ENCODE measurements at regions not wholly inside any gene's neighbourhood (a gene's known extent, or its start where the extent isn't known, plus 50 kb on each side); places are given as distances from the start of the nearest gene placed in this dataset.

GRCh38 chr5:75769338-75769737 is 52.1 kb upstream of the POC5 start (continued):
- TF ChIP-seq ZNF518A (tag by site-specific recombination; conservative IDR thresholded peaks at IDR 0.05; ENCODE audit: low read depth) (peak; percentile 74; the same call in 1 of the 2 replicates), ZNF394 (tag by site-specific recombination; IDR thresholded peaks at IDR 0.05; ENCODE audit: borderline replicate concordance) (peak; percentile 66; the same call in 1 of the 2 replicates)
